ENCODE measurements at regions not wholly inside any gene's neighbourhood (a gene's known extent, or its start where the extent isn't known, plus 50 kb on each side); places are given as distances from the start of the nearest gene placed in this dataset.

DNA sequence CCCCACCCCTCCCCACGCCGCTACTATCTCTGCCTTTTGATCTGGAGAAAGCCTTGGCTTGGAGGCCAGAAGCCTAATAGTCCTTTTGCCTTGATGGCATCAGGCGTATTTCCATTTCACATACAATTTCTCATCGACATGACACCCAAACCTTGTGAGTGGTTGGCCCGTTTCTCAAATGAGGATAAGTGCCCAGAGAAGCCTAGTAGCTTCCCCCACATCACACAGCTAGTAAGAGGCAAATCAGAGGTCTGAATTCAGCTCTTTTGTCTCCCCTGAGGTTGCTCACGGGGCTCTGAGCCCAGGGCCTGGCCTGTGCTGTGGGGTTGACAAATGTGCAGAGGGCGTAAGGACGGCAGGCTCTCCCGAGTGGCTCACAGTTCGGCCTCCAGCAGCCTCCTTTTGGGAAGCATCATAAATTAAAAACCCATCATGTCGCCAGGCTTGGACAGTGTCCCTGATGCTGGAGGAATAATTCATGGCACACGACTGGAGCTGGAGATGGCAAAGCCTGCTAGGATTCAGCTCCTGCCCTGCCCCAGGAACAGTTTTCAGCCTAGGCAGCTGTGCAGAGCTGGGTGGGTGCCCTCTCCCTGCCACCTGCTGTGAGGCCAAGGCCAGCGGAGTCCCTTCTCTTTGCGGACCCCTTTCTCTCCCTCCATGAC lies 263.8 kb downstream of the NSG2 start:
- Histone ChIP-seq H3K4me1 (peaks cover 5% of the 10 kb centered on the region), H3K9ac (no peak overlapping the region), H3K4me2 (no peak overlapping the region), H3K36me3 (no peaks in the 10 kb centered on the region), H3K4me3 (no peak overlapping the region), H2AFZ (replicated peaks) (no peak overlapping the region), H3K79me2 (ENCODE audit: low read depth) (no peaks in the 10 kb centered on the region), H3K9me3 (ENCODE audit: low read depth) (no peaks in the 10 kb centered on the region), H3K27me3 (peaks cover 13% of the 10 kb centered on the region), H3K27ac (no peak overlapping the region), H4K20me1 (ENCODE audit: low read depth) (no peaks in the 10 kb centered on the region), H3F3A (ENCODE audit: low read depth) (no peaks in the 10 kb centered on the region)
- Mint-ChIP-seq H3K9me3 (no peaks in the 10 kb centered on the region), H3K27me3 (ENCODE audit: insufficient read depth, low read depth) (peaks cover 12% of the 10 kb centered on the region), H3K27ac (peak overlapping the region; percentile 9), H3K4me3 (no peak overlapping the region), H3K4me1 (peaks cover 22% of the 10 kb centered on the region), H3K36me3 (no peaks in the 10 kb centered on the region)
- TF ChIP-seq, protein P1, sequence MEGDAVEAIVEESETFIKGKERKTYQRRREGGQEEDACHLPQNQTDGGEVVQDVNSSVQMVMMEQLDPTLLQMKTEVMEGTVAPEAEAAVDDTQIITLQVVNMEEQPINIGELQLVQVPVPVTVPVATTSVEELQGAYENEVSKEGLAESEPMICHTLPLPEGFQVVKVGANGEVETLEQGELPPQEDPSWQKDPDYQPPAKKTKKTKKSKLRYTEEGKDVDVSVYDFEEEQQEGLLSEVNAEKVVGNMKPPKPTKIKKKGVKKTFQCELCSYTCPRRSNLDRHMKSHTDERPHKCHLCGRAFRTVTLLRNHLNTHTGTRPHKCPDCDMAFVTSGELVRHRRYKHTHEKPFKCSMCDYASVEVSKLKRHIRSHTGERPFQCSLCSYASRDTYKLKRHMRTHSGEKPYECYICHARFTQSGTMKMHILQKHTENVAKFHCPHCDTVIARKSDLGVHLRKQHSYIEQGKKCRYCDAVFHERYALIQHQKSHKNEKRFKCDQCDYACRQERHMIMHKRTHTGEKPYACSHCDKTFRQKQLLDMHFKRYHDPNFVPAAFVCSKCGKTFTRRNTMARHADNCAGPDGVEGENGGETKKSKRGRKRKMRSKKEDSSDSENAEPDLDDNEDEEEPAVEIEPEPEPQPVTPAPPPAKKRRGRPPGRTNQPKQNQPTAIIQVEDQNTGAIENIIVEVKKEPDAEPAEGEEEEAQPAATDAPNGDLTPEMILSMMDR (IDR thresholded peaks at IDR 0.05) = no peak
- TF ChIP-seq EZH2phosphoT487 (IDR thresholded peaks at IDR 0.05) = no peak
- no peak for TF ChIP-seq EZH2 (IDR thresholded peaks at IDR 0.05)
- no peak for DNase-seq (ENCODE audit: low spot score)

DNA sequence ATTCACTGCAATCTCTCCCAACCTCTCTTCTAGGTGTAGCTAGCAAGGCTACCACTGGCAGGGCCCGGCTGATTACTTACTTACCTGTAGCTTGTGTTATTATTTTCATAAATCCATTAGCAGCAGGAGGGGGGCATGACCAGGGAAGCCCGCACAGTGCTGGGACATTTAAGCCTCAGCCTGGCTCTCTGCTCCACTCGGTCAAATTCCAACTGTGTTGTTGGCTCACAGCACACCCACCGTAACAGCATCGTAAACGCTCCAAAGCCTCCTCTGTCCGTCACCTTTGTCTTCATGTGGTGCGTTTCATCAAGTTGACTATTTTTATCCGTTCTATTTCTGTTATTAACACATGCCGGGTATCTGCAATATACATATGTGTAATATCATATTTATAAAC lies 264.7 kb downstream of the NSG2 start:
- no peaks in the 10 kb centered on the region for H3K9me3 ChIP-seq (ENCODE audit: low read depth)
- no peak overlapping the region for H3K27ac Mint-ChIP-seq
- H3K27me3 ChIP-seq = peaks cover 13% of the 10 kb centered on the region
- H3K79me2 ChIP-seq (ENCODE audit: low read depth) = no peaks in the 10 kb centered on the region
- H3K4me1 Mint-ChIP-seq = peaks cover 22% of the 10 kb centered on the region
- no peaks in the 10 kb centered on the region for H3F3A ChIP-seq (ENCODE audit: low read depth)
- H3K27ac ChIP-seq = no peak overlapping the region
- H3K4me1 ChIP-seq = peaks cover 5% of the 10 kb centered on the region
- no peak overlapping the region for H2AFZ ChIP-seq (replicated peaks)
- H3K4me3 Mint-ChIP-seq = no peak overlapping the region
- no peaks in the 10 kb centered on the region for H4K20me1 ChIP-seq (ENCODE audit: low read depth)
- no peaks in the 10 kb centered on the region for H3K36me3 ChIP-seq
- peaks cover 12% of the 10 kb centered on the region for H3K27me3 Mint-ChIP-seq (ENCODE audit: insufficient read depth, low read depth)
- no peak for DNase-seq (ENCODE audit: low spot score)
- no peak overlapping the region for H3K9ac ChIP-seq
- H3K4me3 ChIP-seq = no peak overlapping the region
- no peak overlapping the region for H3K4me2 ChIP-seq
- H3K36me3 Mint-ChIP-seq = no peaks in the 10 kb centered on the region
- TF ChIP-seq, protein P1 (IDR thresholded peaks at IDR 0.05) = no peak
- TF ChIP-seq EZH2phosphoT487 (IDR thresholded peaks at IDR 0.05) (no peak), EZH2 (IDR thresholded peaks at IDR 0.05) (no peak)
- H3K9me3 Mint-ChIP-seq = no peaks in the 10 kb centered on the region

DNA sequence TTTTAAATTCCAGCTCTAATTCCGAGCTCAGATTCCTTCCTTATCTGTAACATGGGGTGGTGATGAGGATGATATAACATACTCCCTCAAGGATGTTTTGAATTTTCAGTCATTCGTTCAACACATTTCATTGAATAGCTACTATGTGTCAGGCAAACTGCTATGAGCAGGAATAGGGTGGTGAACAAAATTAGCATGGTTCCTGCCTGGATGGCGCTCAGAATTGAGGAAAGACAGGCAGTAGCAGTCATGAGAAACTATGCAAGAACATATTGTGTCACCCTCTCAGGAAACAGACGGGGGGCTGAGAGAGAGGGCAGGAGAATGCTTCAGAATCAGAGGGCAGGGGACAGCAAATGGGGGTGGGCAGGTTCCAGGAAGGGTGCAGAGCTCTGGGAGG lies 265.2 kb downstream of the NSG2 start:
- H3F3A ChIP-seq (ENCODE audit: low read depth) = no peaks in the 10 kb centered on the region
- peaks cover 13% of the 10 kb centered on the region for H3K27me3 ChIP-seq
- no peaks in the 10 kb centered on the region for H3K79me2 ChIP-seq (ENCODE audit: low read depth)
- no peak overlapping the region for H3K4me2 ChIP-seq
- no peaks in the 10 kb centered on the region for H4K20me1 ChIP-seq (ENCODE audit: low read depth)
- H3K4me1 ChIP-seq = peaks cover 5% of the 10 kb centered on the region
- H3K9me3 ChIP-seq (ENCODE audit: low read depth) = no peaks in the 10 kb centered on the region
- Mint-ChIP-seq H3K27ac (peak overlapping the region; percentile 62), H3K9me3 (no peaks in the 10 kb centered on the region), H3K4me1 (peaks cover 22% of the 10 kb centered on the region), H3K27me3 (ENCODE audit: insufficient read depth, low read depth) (peaks cover 12% of the 10 kb centered on the region), H3K36me3 (no peaks in the 10 kb centered on the region), H3K4me3 (peak overlapping the region; percentile 78)
- H2AFZ ChIP-seq (replicated peaks) = no peak overlapping the region
- no peak overlapping the region for H3K9ac ChIP-seq
- H3K36me3 ChIP-seq = no peaks in the 10 kb centered on the region
- H3K27ac ChIP-seq = no peak overlapping the region
- DNase-seq (ENCODE audit: low spot score) = no peak
- TF ChIP-seq, protein P1 (IDR thresholded peaks at IDR 0.05) = no peak
- TF ChIP-seq EZH2phosphoT487 (IDR thresholded peaks at IDR 0.05) (no peak), EZH2 (IDR thresholded peaks at IDR 0.05) (no peak)
- no peak overlapping the region for H3K4me3 ChIP-seq

Measured in neural progenitor cell (in vitro differentiated cells).